Calu3 (cell line): ENCODE measurements at regions not wholly inside any gene's neighbourhood (a gene's known extent, or its start where the extent isn't known, plus 50 kb on each side); places are given as distances from the start of the nearest gene placed in this dataset.

ENCODE experiments used
- BruUV-seq: library from RNA; stranded (reverse); fragments of 400-500 nt; replicated peaks from 2 replicates; lab custom pipeline; 2021; lab: Mats Ljungman, UMichigan
- CTCF ChIA-PET: fragments of 300-600 bp; sonication (Branson Sonifier 250); formaldehyde crosslinking; loops from one replicate; lab custom pipeline; 2022; ENCODE audit warnings: antibody characterized with exemption; lab: Charles Lee
- DNase-seq: peaks from one replicate; pipeline ENCODE4 v3.0.0; 2022
- H3K27ac Mint-ChIP-seq: one replicate; pipeline ENCODE4 v1.8.0; 2022; ENCODE audit warnings: mixed read lengths; ENCODE audit not compliant: unreplicated experiment
- H3K27me3 Mint-ChIP-seq: one replicate; pipeline ENCODE4 v1.8.0; 2022; ENCODE audit warnings: mixed read lengths; ENCODE audit not compliant: unreplicated experiment
- H3K36me3 Mint-ChIP-seq: one replicate; pipeline ENCODE4 v1.8.0; 2022; ENCODE audit warnings: mild to moderate bottlenecking, moderate library complexity, mixed read lengths; ENCODE audit not compliant: insufficient read depth, unreplicated experiment
- H3K4me1 Mint-ChIP-seq: one replicate; pipeline ENCODE4 v1.8.0; 2022; ENCODE audit warnings: mild to moderate bottlenecking, low read depth, mixed read lengths; ENCODE audit not compliant: unreplicated experiment
- H3K4me3 Mint-ChIP-seq: one replicate; pipeline ENCODE4 v1.8.0; 2022; ENCODE audit warnings: mild to moderate bottlenecking, low read depth, moderate library complexity, mixed read lengths; ENCODE audit not compliant: unreplicated experiment
- H3K9me3 Mint-ChIP-seq: one replicate; pipeline ENCODE4 v1.8.0; 2022; ENCODE audit warnings: low read depth, mixed read lengths; ENCODE audit not compliant: unreplicated experiment
- intact Hi-C: fragments of 100-400 bp; cut with micrococcal nuclease; formaldehyde crosslinking; loops from one replicate; pipeline ENCODE4 v1.10.0; 2022; ENCODE audit not compliant: unreplicated experiment
- TF ChIP-seq, protein P1 (sequence below): fragments of 200-600 bp; IDR thresholded peaks from one replicate; pipeline ENCODE4 v1.8.0; 2022; ENCODE audit warnings: antibody characterized with exemption; ENCODE audit not compliant: unreplicated experiment

DNA sequence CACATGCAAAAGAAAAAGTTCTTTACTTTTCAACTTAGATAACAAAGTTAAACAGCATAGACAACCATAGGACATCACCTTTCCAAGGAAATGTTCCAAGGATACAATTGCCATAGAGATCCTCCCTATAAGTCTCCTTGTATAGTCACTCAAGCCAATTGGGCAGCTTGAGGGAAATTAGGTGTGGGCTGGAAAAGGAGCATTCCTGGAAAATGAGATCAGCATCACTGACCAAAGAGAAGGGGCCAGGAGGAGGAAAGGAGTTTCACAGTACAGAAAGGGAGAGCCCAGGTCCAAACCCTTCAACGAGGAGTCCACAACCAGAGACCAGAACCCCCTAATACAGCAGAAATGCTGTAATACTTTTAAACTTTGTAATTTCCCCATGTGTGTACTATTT is 91.5 kb upstream of the PPARGC1A start:
- H3K27me3 Mint-ChIP-seq = no peaks in the 10 kb centered on the region
- CTCF ChIA-PET = no interaction called here
- BruUV-seq = no TSS peak
- no peaks in the 10 kb centered on the region for H3K4me1 Mint-ChIP-seq
- DNase-seq = no peak
- H3K27ac Mint-ChIP-seq = no peak overlapping the region
- no peak overlapping the region for H3K4me3 Mint-ChIP-seq
- intact Hi-C loops = no loop called here
- TF ChIP-seq, protein P1, sequence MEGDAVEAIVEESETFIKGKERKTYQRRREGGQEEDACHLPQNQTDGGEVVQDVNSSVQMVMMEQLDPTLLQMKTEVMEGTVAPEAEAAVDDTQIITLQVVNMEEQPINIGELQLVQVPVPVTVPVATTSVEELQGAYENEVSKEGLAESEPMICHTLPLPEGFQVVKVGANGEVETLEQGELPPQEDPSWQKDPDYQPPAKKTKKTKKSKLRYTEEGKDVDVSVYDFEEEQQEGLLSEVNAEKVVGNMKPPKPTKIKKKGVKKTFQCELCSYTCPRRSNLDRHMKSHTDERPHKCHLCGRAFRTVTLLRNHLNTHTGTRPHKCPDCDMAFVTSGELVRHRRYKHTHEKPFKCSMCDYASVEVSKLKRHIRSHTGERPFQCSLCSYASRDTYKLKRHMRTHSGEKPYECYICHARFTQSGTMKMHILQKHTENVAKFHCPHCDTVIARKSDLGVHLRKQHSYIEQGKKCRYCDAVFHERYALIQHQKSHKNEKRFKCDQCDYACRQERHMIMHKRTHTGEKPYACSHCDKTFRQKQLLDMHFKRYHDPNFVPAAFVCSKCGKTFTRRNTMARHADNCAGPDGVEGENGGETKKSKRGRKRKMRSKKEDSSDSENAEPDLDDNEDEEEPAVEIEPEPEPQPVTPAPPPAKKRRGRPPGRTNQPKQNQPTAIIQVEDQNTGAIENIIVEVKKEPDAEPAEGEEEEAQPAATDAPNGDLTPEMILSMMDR = no peak
- no peaks in the 10 kb centered on the region for H3K9me3 Mint-ChIP-seq
- no peaks in the 10 kb centered on the region for H3K36me3 Mint-ChIP-seq

DNA sequence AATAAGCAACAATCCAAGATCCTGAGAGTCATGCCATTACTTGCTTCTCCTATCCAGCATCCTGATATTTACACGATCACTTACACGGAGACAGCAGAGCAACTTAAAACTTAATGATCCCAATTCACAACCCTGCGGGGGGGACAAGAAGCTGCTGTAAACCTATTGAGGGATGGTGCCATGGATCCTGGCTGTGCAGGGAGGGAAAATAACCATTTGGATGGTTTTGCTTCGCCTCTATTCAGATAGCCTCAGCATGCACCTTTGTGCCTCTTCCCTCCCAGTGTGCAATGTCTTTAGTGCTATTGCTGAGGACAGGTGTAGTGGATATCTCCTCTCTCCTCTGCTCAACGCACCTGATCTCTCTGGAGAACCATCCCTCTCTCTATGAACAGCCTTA is 89.7 kb upstream of the PPARGC1A start:
- intact Hi-C loops = no loop called here
- no peaks in the 10 kb centered on the region for H3K4me1 Mint-ChIP-seq
- DNase-seq = no peak
- CTCF ChIA-PET = no interaction called here
- H3K36me3 Mint-ChIP-seq = no peaks in the 10 kb centered on the region
- no peak overlapping the region for H3K4me3 Mint-ChIP-seq
- no peaks in the 10 kb centered on the region for H3K27me3 Mint-ChIP-seq
- no peaks in the 10 kb centered on the region for H3K9me3 Mint-ChIP-seq
- no peak overlapping the region for H3K27ac Mint-ChIP-seq
- TF ChIP-seq, protein P1 = no peak
- no TSS peak for BruUV-seq

DNA sequence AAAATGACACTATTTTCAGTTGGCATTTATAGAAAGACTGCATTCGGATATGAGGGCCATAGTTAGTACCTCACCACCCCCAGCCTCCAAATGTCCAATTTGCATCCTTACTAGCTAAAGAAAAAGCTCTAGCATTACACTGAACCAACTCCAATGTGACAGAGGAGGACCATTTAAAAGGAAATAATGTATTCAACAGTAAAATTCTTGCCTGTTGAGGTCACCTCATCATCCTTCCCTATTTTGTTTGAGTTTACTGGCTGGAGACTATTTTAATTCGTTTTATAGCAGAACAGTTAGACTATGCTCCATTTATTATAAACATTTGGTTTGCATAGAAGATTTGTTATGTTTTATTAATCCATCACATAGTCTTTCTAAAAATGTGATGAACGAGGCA is 88.2 kb upstream of the PPARGC1A start:
- Mint-ChIP-seq H3K9me3 (no peaks in the 10 kb centered on the region), H3K27ac (no peak overlapping the region), H3K4me1 (no peaks in the 10 kb centered on the region), H3K27me3 (no peaks in the 10 kb centered on the region), H3K36me3 (no peaks in the 10 kb centered on the region), H3K4me3 (no peak overlapping the region)
- intact Hi-C loops = no loop called here
- TF ChIP-seq, protein P1 = no peak
- CTCF ChIA-PET = interaction anchor here (0.6 kb wide), 1 partner anchor 43 kb away, joined by 3 read pairs; no protein-coding TSS in a partner anchor
- DNase-seq = no peak
- BruUV-seq = no TSS peak

DNA sequence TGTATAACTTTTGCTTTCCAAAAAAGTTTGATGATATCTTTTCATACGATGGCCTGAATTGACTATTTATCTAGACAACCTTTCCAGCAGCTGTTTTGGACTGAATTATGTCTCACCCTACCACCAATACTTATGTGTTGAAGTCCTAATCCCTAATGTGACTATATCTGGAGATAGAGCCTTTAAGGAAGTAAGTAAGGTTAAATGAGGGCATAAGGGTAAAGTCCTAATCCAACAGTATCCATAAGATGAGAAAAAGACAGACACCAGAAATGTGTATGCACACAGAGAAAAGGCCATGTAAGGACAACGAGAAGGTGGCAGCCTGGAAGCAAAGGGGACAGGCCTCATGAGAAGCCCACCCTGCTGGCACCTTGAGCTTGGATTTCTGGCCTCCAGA is 86.6 kb upstream of the PPARGC1A start:
- H3K36me3 Mint-ChIP-seq = no peaks in the 10 kb centered on the region
- H3K9me3 Mint-ChIP-seq = no peaks in the 10 kb centered on the region
- TF ChIP-seq, protein P1 = no peak
- CTCF ChIA-PET = no interaction called here
- intact Hi-C loops = no loop called here
- BruUV-seq = no TSS peak
- H3K4me1 Mint-ChIP-seq = no peaks in the 10 kb centered on the region
- H3K27me3 Mint-ChIP-seq = no peaks in the 10 kb centered on the region
- no peak overlapping the region for H3K4me3 Mint-ChIP-seq
- no peak for DNase-seq
- no peak overlapping the region for H3K27ac Mint-ChIP-seq
